IPS-20b (cell line): ENCODE measurements at regions not wholly inside any gene's neighbourhood (a gene's known extent, or its start where the extent isn't known, plus 50 kb on each side); places are given as distances from the start of the nearest gene placed in this dataset.

Source experiments
- H3K27ac ChIP-seq: one replicate; pipeline ENCODE4 v1.5.1; 2013; ENCODE audit warnings: low read length
- H3K27me3 ChIP-seq: 2 replicates; pipeline ENCODE4 v1.6.1; 2013; ENCODE audit warnings: mild to moderate bottlenecking, low read length, inconsistent platforms; ENCODE audit not compliant: insufficient read depth
- H3K36me3 ChIP-seq: 2 replicates; pipeline ENCODE4 v1.6.1; 2013; ENCODE audit warnings: low read depth, mild to moderate bottlenecking, inconsistent platforms, low read length, moderate library complexity; ENCODE audit not compliant: insufficient read depth
- H3K4me1 ChIP-seq: 2 replicates; pipeline ENCODE4 v1.6.1; 2013; ENCODE audit warnings: mild to moderate bottlenecking, control low read depth, inconsistent platforms, low read length, moderate library complexity; ENCODE audit not compliant: insufficient read depth
- H3K4me3 ChIP-seq: 2 replicates; pipeline ENCODE4 v1.5.1; 2013; ENCODE audit warnings: mild to moderate bottlenecking, low read length, inconsistent platforms
- H3K9ac ChIP-seq: 2 replicates; pipeline ENCODE4 v1.6.1; 2013; ENCODE audit warnings: low read depth, mild to moderate bottlenecking, inconsistent platforms, low read length, moderate library complexity
- H3K9me3 ChIP-seq: 2 replicates; pipeline ENCODE4 v1.6.1; 2013; ENCODE audit warnings: mild to moderate bottlenecking, low read depth, low read length, inconsistent platforms; ENCODE audit not compliant: insufficient read depth

DNA sequence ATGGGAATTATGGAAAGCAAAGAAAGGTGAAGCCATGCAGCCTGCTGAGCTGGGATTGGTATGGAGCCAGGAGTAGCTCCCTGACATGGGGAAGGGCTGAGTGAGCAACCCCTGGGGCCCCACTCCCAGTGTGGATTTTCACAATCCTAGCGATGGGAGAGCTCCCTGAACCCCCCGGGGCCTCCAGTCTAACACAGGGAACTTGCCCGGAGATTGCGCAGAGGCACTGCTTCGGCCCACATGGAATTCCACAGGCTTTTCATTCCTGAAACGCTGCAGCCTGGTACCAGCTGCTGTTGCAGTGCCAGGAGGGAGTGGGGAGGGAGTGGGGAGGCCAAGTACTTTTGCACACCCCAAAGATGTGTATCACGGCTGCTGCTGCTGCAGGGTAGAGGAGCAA, 110.4 kb upstream of the C21orf91 start:
- no peak overlapping the region for H3K4me3 ChIP-seq
- H3K9me3 ChIP-seq, result no peaks in the 10 kb centered on the region; the same call in 1 of the 2 replicates
- H3K9ac ChIP-seq, result no peak overlapping the region
- no peaks in the 10 kb centered on the region for H3K4me1 ChIP-seq
- no peak overlapping the region for H3K27ac ChIP-seq
- H3K36me3 ChIP-seq, result no peaks in the 10 kb centered on the region
- H3K27me3 ChIP-seq, result no peaks in the 10 kb centered on the region

GRCh38 chr21:17925899-17926298, 106.7 kb upstream of the C21orf91 start:
- H3K4me1 ChIP-seq, result no peaks in the 10 kb centered on the region
- no peaks in the 10 kb centered on the region for H3K27me3 ChIP-seq

GRCh38 chr21:17925000-17925610, 105.9 kb upstream of the C21orf91 start:
- Histone ChIP-seq H3K9me3 (peaks cover 13% of the 10 kb centered on the region), H3K27ac (no peak overlapping the region), H3K4me1 (no peaks in the 10 kb centered on the region), H3K9ac (no peak overlapping the region), H3K27me3 (no peaks in the 10 kb centered on the region), H3K36me3 (no peaks in the 10 kb centered on the region), H3K4me3 (no peak overlapping the region)

More at GRCh38 chr21:17925899-17926298, 106.7 kb upstream of the C21orf91 start:
- no peak overlapping the region for H3K4me3 ChIP-seq
- no peaks in the 10 kb centered on the region for H3K36me3 ChIP-seq
- no peak overlapping the region for H3K9ac ChIP-seq
- no peak overlapping the region for H3K27ac ChIP-seq
- peaks cover 6% of the 10 kb centered on the region for H3K9me3 ChIP-seq

GRCh38 chr21:17921579-17922530, 102.7 kb upstream of the C21orf91 start:
- Histone ChIP-seq H3K27me3 (no peaks in the 10 kb centered on the region), H3K9me3 (peaks cover 35% of the 10 kb centered on the region), H3K4me3 (no peak overlapping the region), H3K4me1 (no peaks in the 10 kb centered on the region), H3K36me3 (0 out of 2 replicates have a peak, but pooled peaks cover 3% of the 10 kb centered on the region), H3K27ac (no peak overlapping the region), H3K9ac (no peak overlapping the region)

DNA sequence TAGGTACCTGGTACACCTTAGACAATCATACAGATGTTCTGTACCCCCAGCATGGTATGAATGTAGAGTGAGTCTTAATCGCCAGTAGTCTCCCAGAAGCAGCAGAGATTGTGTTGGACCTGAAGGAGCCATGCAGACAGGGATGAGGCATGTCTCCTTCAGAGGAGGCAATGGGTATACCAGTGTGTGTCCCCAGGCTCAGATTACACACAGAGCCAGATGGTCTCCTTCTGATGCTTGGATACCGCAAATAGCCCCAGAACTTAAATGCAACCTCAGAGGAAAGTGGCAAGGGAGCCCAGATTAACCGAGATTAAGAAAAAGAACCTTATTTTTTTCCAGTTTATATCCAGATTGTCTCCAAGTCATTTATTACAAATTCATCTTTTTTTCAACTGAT, 96.8 kb upstream of the C21orf91 start:
- H3K9me3 ChIP-seq, result peaks cover 30% of the 10 kb centered on the region
- no peak overlapping the region for H3K27ac ChIP-seq
- no peaks in the 10 kb centered on the region for H3K4me1 ChIP-seq
- H3K27me3 ChIP-seq, result no peaks in the 10 kb centered on the region
- H3K36me3 ChIP-seq, result 0 out of 2 replicates have a peak, but pooled peaks cover 3% of the 10 kb centered on the region
- H3K4me3 ChIP-seq, result no peak overlapping the region
- H3K9ac ChIP-seq, result no peak overlapping the region

GRCh38 chr21:17911628-17912027, 92.5 kb upstream of the C21orf91 start:
- Histone ChIP-seq H3K4me3 (no peak overlapping the region), H3K4me1 (no peaks in the 10 kb centered on the region), H3K27me3 (no peaks in the 10 kb centered on the region), H3K36me3 (no peaks in the 10 kb centered on the region), H3K27ac (no peak overlapping the region), H3K9me3 (no peaks in the 10 kb centered on the region), H3K9ac (no peak overlapping the region)

DNA sequence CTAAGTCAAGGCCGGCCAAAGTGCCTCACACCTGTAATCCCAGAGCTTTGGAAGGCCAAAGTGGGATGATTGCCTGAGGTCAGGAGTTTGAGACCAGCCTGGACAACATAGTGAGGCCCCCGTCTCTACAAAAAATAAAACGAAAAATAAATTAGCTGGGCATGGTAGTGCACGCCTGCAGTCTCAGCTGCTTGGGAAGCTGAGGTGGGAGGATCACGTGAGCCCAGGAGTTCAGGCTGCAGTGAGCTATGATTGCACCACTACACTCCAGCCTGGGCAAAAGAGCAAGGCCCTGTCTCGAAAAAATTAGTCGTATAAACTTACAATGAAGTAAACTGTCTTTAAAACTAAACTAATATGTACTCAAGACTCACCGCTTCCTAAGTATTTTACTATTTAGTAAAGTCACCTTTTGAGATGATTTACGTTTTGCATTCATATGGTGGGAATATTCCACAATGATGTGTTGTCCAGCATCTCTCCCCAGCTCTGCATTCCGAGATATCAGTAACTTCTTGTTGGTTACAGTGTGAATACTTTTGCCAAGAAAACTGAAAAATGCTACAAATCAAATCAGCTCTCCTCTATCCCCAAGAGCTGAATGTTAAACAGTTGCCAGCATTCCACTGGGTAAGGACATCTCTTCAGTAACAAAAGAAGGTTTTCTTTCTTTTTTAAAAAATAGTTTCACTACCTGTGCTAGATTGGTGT, 84.9 kb upstream of the C21orf91 start:
- peak overlapping the region; percentile 12 for H3K27ac ChIP-seq
- no peaks in the 10 kb centered on the region; the same call in 1 of the 2 replicates for H3K9me3 ChIP-seq
- H3K27me3 ChIP-seq, result no peaks in the 10 kb centered on the region
- no peak overlapping the region for H3K4me3 ChIP-seq
- no peak overlapping the region for H3K9ac ChIP-seq
- H3K4me1 ChIP-seq, result peaks cover 21% of the 10 kb centered on the region
- H3K36me3 ChIP-seq, result no peaks in the 10 kb centered on the region

- H3K4me1 ChIP-seq, result peaks cover 21% of the 10 kb centered on the region
- no peaks in the 10 kb centered on the region for H3K27me3 ChIP-seq
- peak overlapping the region; percentile 12 for H3K27ac ChIP-seq
- H3K4me3 ChIP-seq, result peak overlapping the region; percentile 19; the same call in 1 of the 2 replicates
- peak overlapping the region; percentile 33; the same call in 1 of the 2 replicates for H3K9ac ChIP-seq
- no peaks in the 10 kb centered on the region for H3K36me3 ChIP-seq
- no peaks in the 10 kb centered on the region; the same call in 1 of the 2 replicates for H3K9me3 ChIP-seq
Observed at GRCh38 chr21:17903029-17903806, 84.1 kb upstream of the C21orf91 start.

DNA sequence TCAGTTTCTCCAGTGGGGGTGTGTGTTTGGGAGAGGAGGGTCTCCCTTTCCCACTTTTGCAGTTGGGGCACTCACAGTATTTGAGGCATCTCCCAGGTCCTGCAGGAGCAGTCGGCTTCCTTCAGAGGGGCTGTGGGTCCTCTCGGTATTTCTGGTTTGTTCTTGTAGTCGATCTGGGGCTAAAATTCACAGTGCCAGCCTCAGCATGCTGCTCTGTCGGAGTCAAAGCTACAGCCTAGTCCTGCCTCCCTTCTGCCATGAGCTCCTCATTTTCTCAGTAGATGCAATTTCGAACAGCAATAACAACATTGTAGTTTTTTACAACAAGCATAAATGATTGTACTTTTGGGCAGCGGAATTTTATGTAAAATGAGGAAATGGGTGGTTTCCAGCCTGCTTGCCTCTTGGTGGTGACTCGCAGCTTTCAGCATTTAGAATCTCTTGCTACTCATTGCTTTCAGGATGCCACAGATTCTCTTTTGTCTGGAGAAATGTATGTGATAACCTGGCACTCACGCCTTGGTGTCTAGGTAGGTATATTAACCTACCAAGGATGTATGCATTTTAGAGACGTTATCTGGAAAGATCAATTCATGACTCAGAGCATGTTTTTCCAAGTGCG, 82.4 kb upstream of the C21orf91 start:
- Histone ChIP-seq H3K4me3 (no peak overlapping the region), H3K4me1 (peaks cover 21% of the 10 kb centered on the region), H3K9ac (peak overlapping the region; percentile 29; the same call in 1 of the 2 replicates), H3K27ac (no peak overlapping the region), H3K36me3 (no peaks in the 10 kb centered on the region), H3K27me3 (no peaks in the 10 kb centered on the region), H3K9me3 (no peaks in the 10 kb centered on the region; the same call in 1 of the 2 replicates)

DNA sequence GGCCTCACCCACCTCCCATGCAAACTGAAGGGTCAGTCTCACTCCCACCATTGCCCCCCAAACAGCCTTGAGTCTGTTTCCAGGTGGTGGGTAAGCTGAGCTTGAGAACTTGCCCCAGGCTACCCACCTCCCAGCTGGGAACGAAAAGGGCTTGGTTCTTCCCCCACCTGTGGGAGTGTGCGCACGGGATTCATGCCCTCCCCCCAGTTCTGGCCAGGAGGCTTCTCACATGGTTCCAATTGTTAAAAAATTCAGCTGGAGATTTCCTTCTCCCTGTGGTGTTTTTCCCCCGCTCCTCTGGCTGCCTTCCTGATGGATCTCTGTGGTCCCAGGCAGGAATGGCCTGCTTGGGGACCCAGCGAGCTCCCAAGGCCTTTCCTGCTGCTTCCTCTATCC, 81.8 kb upstream of the C21orf91 start:
- H3K9ac ChIP-seq, result peak overlapping the region; percentile 29; the same call in 1 of the 2 replicates
- H3K4me3 ChIP-seq, result no peak overlapping the region
- H3K4me1 ChIP-seq, result peaks cover 21% of the 10 kb centered on the region
- H3K9me3 ChIP-seq, result no peaks in the 10 kb centered on the region; the same call in 1 of the 2 replicates
- H3K27ac ChIP-seq, result no peak overlapping the region
- H3K27me3 ChIP-seq, result no peaks in the 10 kb centered on the region
- H3K36me3 ChIP-seq, result no peaks in the 10 kb centered on the region
